Retinal pigment epithelial cell (primary cell): ENCODE measurements at regions not wholly inside any gene's neighbourhood (a gene's known extent, or its start where the extent isn't known, plus 50 kb on each side); places are given as distances from the start of the nearest gene placed in this dataset.
"Not testable (repeated sequence)": the region's sequence is repeated elsewhere in the genome, so short reads cannot be mapped to it uniquely, and the experiment has no call there.

ENCODE experiments used
- DNase-seq: peaks from one replicate; pipeline ENCODE4 v3.0.0-alpha.2; 2010; ENCODE audit warnings: low read depth
- H3K4me3 ChIP-seq: 2 replicates; pipeline ENCODE4 v1.5.1; 2011; ENCODE audit warnings: mild to moderate bottlenecking, low read length, control low read depth, moderate library complexity
- TF ChIP-seq, protein P1 (sequence below): conservative IDR thresholded peaks from 2 replicates; pipeline ENCODE4 v1.5.1; 2011; ENCODE audit warnings: low read depth, low read length, control low read depth, inconsistent platforms

DNA sequence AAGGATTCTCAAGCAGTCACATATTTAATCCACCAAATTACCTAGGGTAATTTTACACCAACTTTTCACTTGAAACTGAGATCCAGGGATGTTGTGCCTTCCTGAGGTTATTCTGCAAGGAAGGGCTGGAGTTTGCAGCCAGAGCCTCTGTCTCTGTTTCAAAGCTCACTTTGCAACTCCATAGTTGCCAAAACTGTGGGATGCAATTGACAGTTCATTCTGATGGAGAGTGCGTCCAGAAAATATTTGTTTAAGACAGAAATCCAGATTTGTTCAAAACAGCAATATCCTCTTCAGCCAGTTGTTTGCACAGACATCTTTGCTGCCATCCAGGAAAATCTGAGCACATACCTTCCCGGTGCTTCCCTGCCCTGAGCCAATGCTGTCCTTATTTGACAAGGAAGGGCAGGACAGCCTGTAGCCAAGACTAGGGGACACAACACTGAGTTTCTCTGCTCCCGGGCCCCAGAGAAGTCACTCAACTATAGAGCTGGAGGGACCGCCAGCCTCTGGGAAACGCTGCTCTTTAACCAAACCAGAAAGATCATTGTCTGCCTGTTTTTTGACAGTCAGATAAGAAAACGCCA lies 297.4 kb downstream of the HIVEP2 start:
- TF ChIP-seq, protein P1, sequence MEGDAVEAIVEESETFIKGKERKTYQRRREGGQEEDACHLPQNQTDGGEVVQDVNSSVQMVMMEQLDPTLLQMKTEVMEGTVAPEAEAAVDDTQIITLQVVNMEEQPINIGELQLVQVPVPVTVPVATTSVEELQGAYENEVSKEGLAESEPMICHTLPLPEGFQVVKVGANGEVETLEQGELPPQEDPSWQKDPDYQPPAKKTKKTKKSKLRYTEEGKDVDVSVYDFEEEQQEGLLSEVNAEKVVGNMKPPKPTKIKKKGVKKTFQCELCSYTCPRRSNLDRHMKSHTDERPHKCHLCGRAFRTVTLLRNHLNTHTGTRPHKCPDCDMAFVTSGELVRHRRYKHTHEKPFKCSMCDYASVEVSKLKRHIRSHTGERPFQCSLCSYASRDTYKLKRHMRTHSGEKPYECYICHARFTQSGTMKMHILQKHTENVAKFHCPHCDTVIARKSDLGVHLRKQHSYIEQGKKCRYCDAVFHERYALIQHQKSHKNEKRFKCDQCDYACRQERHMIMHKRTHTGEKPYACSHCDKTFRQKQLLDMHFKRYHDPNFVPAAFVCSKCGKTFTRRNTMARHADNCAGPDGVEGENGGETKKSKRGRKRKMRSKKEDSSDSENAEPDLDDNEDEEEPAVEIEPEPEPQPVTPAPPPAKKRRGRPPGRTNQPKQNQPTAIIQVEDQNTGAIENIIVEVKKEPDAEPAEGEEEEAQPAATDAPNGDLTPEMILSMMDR = no peak
- no peak for DNase-seq
- H3K4me3 ChIP-seq = no peak overlapping the region

DNA sequence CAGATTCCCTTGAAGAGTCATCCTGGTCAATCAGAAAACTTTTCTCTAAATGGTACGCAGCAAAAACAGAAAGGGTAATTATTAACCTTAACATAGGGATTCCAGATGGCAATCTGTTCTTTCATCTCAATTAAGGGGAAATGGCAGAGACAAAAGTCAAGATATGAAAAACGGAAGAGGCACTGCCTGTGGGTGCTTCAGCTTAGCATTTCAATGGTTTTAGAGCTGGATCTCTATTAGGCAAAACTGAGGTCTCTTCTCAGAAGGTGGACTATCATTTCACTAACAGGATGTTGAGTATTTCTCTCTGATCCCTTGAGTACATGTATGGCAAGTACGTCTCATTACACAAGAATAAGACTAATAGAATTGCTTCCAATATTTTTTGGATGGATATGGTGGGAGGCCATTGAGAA lies 296.9 kb downstream of the HIVEP2 start:
- DNase-seq = no peak
- H3K4me3 ChIP-seq = no peak overlapping the region
- TF ChIP-seq, protein P1 = no peak

DNA sequence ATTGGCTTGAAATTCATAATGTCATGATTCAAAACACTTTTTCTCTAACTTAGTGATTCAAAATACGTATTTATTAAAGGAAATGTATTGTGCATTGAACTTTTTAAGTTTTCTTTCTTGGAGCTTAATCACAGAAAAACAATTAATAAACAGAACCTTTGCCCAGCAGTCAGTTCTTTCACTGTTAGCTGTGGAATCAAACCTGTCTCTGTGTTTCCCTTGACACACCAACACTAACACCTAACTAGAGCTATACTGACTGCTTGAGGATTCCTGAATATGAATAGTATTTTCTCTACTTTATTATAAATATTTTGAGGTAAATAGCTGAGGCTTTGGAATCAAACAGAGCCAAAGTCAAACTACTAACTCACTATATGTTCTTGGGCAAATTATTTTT lies 296.4 kb downstream of the HIVEP2 start:
- H3K4me3 ChIP-seq = no peak overlapping the region
- TF ChIP-seq, protein P1 = no peak
- no peak for DNase-seq

DNA sequence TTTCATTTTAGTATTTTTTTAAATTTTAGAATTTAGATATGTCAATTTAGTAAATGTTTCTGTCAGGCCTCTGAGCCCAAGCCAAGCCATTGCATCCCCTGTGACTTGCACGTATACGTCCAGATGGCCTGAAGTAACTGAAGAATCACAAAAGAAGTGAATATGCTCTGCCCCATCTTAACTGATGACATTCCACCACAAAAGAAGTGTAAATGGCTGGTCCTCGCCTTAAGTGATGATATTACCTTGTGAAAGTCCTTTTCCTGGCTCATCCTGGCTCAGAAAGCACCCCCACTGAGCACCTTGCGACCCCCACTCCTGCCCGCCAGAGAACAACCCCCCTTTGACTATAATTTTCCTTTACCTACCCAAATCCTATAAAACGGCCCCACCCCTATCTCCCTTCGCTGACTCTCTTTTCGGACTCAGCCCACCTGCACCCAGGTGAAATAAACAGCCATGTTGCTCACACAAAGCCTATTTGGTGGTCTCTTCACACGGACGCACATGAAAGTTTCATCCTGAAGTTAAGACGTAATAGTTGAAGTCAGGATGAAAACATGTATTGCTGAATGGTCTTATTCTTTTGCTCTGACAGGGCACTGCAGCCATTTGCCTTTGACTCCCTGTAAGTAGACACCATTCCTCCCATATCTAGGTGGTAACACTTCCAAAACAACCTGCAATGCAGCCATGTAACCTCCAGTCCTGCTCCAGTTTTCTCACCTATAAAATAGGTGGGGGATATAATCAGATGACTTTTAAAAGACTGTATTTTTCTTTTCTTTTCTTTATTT lies 295.3 kb downstream of the HIVEP2 start:
- not testable (repeated sequence) for H3K4me3 ChIP-seq, DNase-seq

DNA sequence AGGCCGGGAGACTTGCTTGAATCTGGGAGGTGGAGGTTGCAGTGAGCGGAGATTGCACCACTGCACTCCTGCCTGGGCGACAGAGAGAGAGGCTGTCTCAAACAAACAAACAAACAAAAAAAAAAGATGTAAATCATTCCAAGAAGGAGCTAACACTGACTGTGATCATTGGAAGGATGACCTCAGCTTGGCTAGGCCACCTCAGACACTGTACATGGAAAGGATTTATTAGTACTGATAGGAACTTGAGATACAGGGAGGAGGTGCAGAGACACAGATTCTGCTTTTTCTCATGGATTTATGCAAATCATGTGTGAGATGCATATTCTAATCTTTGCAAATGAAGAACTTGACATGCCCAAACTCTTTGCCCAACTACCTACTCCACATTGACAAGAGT lies 293.6 kb downstream of the HIVEP2 start:
- TF ChIP-seq, protein P1 = no peak
- no peak overlapping the region for H3K4me3 ChIP-seq
- DNase-seq = no peak

DNA sequence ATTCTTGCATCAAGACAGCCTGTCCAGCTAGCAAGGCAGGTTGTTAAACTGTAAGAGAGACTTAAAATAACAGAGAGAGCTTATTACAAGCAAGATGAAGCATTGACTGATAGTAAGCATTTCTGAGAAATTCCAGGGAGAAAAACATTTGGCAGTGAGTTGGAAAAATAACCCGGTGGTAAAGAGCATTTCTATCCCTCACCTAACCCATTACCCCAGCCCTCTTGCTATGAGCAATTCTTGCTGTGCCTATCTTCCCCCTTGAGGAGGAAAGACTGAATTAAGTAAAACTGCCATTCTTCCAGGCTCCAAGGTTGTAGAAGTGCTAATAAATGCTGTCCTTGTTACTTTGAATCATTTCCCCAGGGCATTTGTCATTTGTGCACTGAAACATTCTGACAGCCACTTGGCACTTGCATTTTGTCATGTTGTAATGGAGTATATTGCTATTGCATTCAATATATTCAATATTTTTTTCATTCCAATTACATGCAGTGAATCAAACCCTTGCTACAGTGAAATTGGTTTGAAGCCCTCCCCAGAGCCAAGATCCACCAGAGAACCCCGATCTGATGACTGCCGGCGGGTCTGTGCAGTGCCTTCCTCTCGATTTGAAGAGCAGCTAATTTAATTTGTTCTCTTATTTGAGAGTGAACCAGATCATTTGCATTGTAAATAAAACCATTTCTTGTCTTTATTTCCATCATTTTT lies 291.1 kb downstream of the HIVEP2 start:
- TF ChIP-seq, protein P1 = no peak
- H3K4me3 ChIP-seq = no peak overlapping the region
- no peak for DNase-seq

DNA sequence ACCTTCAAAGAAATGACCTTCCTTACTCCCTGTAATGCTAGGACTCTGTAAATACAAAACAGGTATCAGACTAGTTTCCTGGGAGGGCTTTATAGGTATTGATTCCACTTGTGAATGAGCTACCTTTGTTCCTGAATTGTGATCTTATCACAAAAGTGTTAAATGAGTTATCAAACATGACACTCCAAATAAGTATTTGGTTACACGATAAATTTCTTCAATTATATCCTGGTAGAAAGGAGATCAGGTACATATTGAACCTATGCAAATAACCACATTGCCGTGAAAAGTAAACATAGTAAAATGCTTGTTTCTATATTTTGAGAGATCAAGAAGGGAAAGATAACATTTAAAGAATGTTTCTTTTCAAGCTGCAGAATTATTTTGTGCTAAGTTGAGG lies 285.3 kb downstream of the HIVEP2 start:
- DNase-seq = no peak
- TF ChIP-seq, protein P1 = no peak
- no peak overlapping the region for H3K4me3 ChIP-seq
